GM19467 (cell line): ENCODE measurements at regions not wholly inside any gene's neighbourhood (a gene's known extent, or its start where the extent isn't known, plus 50 kb on each side); places are given as distances from the start of the nearest gene placed in this dataset.
"Not testable (repeated sequence)": the region's sequence is repeated elsewhere in the genome, so short reads cannot be mapped to it uniquely, and the experiment has no call there.

Experiments
- ATAC-seq: cut with Tn5 transposase; IDR thresholded peaks from one replicate; pipeline ENCODE4 v1.9.1; 2021; ENCODE audit warnings: mild to moderate bottlenecking, moderate library complexity; ENCODE audit not compliant: unreplicated experiment

- not testable (repeated sequence) for ATAC-seq
Measured at GRCh38 chr7:81152925-81153324, 234.1 kb upstream of the SEMA3C start.

DNA sequence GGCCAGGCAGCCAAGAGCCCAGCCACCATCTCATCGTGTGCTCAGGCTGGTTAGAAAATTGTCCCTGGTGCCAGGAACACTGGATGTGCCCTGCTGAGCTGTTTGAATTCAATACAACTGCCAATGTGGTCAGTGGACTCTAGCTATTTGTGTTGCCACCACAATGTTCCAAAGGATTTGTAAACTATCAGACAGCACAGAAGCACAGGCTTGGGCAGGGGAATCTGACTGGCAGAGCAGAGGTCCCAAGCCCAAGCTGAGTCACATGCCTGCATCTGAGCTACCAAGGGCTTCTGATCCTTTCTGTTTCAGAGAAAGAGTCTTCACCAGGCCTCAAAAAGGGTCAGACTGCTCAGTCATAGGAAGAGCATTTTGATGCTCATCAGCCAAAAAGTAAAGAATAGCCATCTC is 232.1 kb upstream of the SEMA3C start:
- ATAC-seq = no peak

- no peak for ATAC-seq
Measured at GRCh38 chr7:81143856-81144255, 225.0 kb upstream of the SEMA3C start.

DNA sequence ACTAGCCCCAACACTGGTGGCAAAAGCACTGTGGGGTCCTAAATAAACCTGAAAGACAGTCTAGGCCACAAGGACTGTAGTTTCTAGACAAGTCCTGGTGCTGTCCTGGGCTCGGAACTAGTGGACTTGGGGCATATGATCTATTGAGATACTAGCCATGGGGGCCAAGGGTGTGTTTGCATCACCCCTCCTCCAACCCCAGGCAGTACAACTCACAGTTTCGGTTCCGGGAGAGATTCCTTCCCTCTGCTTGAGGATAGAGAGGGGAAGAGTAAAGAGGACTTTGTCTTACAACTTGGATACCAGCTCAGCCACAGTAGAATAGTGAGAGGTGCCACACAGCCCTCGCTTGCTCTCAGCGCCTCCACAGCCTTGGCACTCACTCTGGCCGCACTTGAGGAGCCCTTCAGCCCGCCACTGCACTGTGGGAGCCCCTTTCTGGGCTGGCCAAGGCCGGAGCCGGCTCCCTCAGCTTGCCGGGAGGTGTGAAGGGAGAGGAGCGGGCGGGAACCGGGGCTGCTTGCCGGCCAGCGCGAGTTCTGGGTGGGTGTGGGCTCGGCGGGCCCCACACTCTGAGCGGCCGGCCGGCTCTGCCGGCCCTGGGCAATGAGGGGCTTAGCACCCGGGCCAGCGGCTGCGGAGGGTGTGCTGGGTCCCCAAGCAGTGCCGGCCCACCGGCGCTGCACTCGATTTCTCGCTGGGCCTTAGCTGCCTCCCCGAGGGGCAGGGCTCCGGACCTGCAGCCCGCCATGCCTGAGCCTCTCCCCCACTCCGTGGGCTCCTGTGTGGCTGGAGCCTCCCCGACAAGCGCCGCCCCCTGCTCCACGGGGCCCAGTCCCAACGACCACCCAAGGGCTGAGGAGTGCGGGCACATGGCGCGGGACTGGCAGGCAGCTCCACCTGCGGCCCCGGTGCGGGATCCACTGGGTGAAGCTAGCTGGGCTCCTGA is 222.7 kb upstream of the SEMA3C start:
- ATAC-seq = not testable (repeated sequence)

GRCh38 chr7:81140775-81141174 is 221.9 kb upstream of the SEMA3C start:
- ATAC-seq = no peak

DNA sequence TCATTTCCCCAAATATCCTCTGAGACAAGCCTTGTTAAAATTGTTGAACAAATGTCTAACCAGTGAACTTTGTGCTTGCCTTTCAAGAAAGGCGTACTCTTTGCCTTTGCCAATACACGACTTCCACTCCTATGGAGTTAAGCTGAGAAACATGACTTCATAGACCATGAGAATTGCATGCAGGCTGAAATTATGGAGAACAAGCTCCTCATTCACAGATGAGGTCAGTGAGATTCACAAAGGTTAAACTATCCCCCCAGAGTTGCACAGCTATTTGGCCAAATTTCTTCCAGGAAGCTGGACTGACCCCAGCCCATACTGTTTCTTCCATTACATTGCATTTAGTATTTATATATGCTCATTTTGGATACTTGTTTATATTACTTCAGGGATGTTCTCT is 221.4 kb upstream of the SEMA3C start:
- no peak for ATAC-seq

GRCh38 chr7:81138870-81139269 is 220.0 kb upstream of the SEMA3C start:
- ATAC-seq = no peak

GRCh38 chr7:81135324-81135723 is 216.5 kb upstream of the SEMA3C start:
- ATAC-seq = no peak

DNA sequence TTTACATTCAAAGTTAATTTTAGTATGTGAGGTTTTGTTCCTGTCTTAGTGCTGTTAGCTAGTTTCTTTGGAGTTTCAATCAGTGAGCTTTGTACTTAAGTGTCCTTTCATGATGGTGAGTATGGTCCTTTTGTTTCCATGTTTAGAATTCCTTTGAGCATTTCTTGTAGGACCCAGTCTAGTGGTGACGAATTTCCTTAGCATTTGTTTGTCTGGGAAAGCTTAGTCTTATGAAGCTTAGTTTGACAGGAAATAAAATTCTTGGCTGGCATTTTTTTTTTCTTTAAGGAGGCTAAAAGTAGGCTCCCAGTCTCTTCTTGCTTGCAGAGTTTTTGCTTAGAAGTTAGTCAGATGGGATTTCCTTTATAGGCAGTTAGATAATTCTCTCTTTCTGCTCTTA is 209.2 kb upstream of the SEMA3C start:
- ATAC-seq = no peak

GRCh38 chr7:81120803-81121202 is 202.0 kb upstream of the SEMA3C start:
- ATAC-seq = no peak

DNA sequence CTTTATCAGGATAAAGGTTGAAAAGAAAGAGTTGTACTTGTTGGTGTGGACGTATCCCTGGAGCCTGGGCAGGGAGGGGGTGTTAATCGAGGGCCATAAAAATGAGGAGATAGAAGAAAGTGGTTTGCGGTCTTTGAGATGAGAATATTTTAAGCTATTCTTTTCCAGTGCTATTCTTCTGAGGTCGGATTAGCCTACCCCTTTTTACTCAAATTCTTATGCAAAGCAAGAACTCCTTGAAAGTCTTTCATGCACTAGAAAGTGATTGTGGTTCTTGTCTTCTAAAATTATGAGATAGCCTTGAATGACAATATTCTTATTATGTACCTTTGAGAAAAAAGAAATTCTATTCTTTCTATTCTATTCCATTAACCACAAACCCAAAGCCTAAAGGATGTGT is 201.3 kb upstream of the SEMA3C start:
- ATAC-seq = no peak

DNA sequence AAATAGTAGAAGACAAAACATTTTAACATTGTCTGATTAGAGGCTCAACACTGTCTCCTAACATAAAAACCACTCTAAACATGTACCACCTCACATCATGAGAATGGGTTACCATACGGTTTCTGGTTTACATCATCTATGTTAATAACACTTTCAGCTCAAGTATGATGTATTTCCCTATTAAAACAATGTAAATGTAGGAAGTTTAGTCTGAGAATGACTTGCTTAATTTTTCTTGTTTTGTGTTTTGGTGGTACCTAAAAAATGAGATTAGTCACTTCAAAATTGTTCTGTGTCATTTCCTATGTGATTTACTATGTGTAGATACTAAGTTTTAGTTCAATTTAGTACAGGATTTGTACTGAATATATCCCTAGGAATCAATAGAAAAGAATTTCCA is 195.8 kb upstream of the SEMA3C start:
- ATAC-seq = no peak

GRCh38 chr7:81112731-81113130 is 193.9 kb upstream of the SEMA3C start:
- ATAC-seq = no peak

DNA sequence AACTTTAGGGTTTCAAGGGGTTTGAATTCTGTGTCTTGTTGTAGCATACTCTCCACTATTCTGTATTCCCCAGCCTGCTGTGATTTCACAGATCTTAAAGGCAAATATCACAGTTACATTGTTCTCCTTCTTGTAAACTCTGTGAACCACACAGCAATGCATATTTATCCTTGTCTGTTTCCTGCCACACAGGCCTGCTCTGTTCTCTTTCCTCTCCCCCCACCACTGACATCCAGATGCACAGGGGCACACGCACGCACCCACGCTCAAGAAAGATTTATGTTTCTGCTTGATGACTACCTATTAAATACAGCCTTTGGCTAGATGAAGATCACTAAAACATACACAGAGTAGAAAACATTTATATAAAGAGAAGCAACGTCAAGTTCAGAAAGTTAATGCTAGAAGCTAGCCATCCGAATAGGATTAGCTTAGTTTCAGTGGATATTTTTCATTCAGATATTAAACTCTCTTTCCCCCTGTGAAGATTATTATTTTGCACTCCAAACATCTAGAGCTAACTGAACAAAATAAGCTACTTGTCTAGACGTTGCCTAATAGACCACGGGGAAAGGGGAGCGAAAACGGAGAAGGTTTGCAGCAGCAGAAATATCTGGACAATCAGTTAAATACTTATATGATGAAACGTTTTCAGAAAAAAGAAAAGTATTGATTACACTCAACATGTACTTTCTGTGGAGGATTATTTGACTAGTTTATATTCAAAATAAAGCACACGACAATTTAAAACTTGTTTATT is 193.1 kb upstream of the SEMA3C start:
- ATAC-seq = no peak

DNA sequence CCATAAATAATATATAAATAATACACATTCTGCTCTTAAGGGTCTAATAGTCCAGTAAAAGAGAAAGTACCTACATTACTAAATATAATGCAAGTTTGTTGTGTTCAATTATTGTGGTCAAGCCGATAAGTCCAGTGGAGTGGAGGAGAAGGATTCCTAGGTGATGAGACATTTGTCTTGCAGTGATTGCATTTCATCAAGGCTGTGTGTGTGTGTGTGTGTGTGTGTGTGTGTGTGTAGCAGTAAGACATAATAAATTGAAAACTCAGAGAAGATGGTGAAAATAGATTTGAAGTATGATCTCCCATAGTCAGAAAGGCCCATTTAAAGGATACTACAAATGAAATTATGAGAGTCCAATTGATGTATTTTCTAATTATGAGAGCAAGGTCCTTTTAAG is 192.5 kb upstream of the SEMA3C start:
- no peak for ATAC-seq

DNA sequence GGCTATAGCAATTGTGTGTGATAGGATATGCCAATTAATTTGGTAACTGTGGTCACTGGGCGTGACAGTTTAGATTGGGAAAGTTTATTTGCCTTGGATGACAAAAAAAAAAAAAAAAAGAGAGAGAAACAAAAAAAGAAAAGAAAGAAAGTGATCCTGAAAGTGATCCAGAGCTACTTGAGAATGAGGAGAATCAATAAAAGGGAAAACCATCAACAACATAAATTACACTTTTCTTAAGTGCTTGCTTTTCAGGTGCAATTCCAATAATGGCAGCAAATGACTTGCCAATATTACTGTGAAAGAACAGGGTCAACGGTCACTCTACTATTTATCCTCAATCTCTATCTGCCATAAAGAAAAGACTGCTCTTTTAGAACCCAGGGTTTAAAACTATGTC is 191.8 kb upstream of the SEMA3C start:
- no peak for ATAC-seq

GRCh38 chr7:81098213-81098612 is 179.4 kb upstream of the SEMA3C start:
- ATAC-seq = no peak

DNA sequence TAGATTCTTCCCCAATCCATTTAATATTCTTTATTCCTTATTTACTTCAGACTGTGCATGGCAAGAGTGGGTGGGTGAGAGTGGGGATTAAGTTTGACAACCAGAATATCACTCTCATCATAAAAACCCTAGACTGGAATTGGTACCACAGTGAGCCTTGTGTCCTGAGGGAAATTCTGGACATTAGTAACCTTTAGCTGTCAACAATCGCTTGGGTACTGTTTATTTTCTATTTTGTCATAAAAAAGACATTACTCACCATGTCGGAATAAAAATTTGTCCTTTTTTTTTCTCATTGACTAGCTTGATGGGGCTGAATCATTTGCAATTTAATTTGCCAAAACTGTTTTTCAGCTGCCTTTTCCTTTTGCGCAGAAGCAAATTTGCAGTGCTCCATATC is 176.1 kb upstream of the SEMA3C start:
- no peak for ATAC-seq

DNA sequence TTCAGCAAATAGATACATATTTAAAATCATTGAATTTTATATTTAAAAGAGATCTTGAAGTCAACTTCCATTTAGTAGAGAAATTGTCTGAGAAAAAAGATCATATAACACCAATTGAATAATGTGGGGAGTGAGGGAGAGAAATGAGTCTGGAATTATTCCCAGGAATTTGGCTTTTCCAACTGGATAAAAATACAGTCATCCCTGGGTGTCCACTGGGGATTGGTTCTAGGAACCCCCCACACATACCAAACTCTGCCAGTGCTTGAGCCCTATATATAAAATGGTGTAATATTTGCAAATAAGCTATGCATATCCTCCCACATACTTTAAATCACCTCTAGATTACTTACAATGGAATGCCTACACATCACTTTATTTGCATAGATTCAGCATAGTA is 162.8 kb upstream of the SEMA3C start:
- no peak for ATAC-seq

- no peak for ATAC-seq
Measured at GRCh38 chr7:81080553-81080952, 161.7 kb upstream of the SEMA3C start.

DNA sequence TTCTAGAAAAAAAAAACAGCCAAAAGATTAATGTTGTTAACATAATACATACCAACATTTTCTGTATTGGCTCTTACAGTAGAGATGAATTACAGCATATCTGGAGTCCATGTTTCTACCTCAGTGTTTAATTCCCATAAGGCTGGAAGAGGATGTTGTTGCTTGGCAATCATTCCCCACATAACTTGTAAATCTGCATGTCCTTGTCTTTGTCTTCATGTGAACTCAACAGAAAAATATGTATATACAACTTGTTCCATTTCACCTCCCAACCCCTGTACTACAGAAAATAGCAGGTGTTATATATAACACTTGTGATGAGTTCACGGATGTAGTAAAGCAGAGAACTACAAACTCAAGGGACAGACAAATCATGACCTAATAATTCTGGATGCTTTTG is 160.9 kb upstream of the SEMA3C start:
- no peak for ATAC-seq

GRCh38 chr7:81075150-81075549 is 156.3 kb upstream of the SEMA3C start:
- ATAC-seq = no peak
